H1 (cell line): ENCODE measurements at regions not wholly inside any gene's neighbourhood (a gene's known extent, or its start where the extent isn't known, plus 50 kb on each side); places are given as distances from the start of the nearest gene placed in this dataset.

Experiments
- CTCF ChIA-PET: fragments of 300-600 bp; sonication (Branson Sonifier 250); formaldehyde crosslinking; loops from one replicate; lab custom pipeline; 2021; ENCODE audit not compliant: partially characterized antibody; lab: Charles Lee
- POLR2A ChIA-PET: fragments of 300-600 bp; sonication (Branson Sonifier 250); formaldehyde crosslinking; loops from one replicate; lab custom pipeline; 2021; ENCODE audit warnings: inconsistent platforms; ENCODE audit not compliant: partially characterized antibody; lab: Charles Lee
- DNase-seq, 2 experiments: peaks; one replicate each; pipeline versions ENCODE4 v3.0.0 to v3.0.0-alpha.2; 2010 to 2022; ENCODE audit warnings: low spot score in 2 of 2, low read depth in 1 of 2, mixed read lengths in 1 of 2
- FAIRE-seq: peaks from 2 replicates; lab custom pipeline; 2011; peaks lifted over from hg19 to GRCh38; lab: Jason Lieb, UNC
- H2AFZ ChIP-seq: 2 replicates; pipeline ENCODE4 v1.8.1; 2012; ENCODE audit warnings: low read length, inconsistent platforms
- H2AK5ac ChIP-seq: 2 replicates; pipeline ENCODE4 v1.6.1; 2013; ENCODE audit warnings: low read depth, low read length
- H2BK120ac ChIP-seq: replicated peaks from 2 replicates; pipeline ENCODE3; 2013; ENCODE audit warnings: low read depth, low read length, inconsistent platforms
- H2BK12ac ChIP-seq: 2 replicates; pipeline ENCODE4 v1.6.1; 2013; ENCODE audit warnings: low read depth, low read length
- H2BK15ac ChIP-seq: 2 replicates; pipeline ENCODE4 v1.6.1; 2013; ENCODE audit warnings: low read length
- H2BK20ac ChIP-seq: 2 replicates; pipeline ENCODE4 v1.6.1; 2013; ENCODE audit warnings: low read length
- H2BK5ac ChIP-seq: 2 replicates; pipeline ENCODE4 v1.6.1; 2013; ENCODE audit warnings: low read depth, low read length
- H3K14ac ChIP-seq: 2 replicates; pipeline ENCODE4 v1.6.1; 2013; ENCODE audit warnings: inconsistent platforms; ENCODE audit not compliant: insufficient read length
- H3K18ac ChIP-seq: 2 replicates; pipeline ENCODE4 v1.6.1; 2013; ENCODE audit warnings: low read length; ENCODE audit errors: extremely low read depth
- H3K23ac ChIP-seq: 2 replicates; pipeline ENCODE4 v1.6.1; 2013; ENCODE audit warnings: inconsistent platforms; ENCODE audit not compliant: insufficient read length
- H3K23me2 ChIP-seq: 2 replicates; pipeline ENCODE4 v1.6.1; 2013; ENCODE audit warnings: low read depth, low read length
- H3K27ac ChIP-seq: 2 replicates; pipeline ENCODE4 v1.6.1; 2011; ENCODE audit warnings: low read depth, low read length, inconsistent platforms
- H3K27me3 ChIP-seq, 4 experiments: replicated peaks in 1 of 4; 1 replicate in 1 of 4; 2 replicates in 3 of 4; pipeline versions ENCODE4 v1.6.1 to v1.8.1; 2011 to 2013; ENCODE audit warnings: low read length in 3 of 4, mild to moderate bottlenecking in 3 of 4, inconsistent platforms in 2 of 4, mixed read lengths in 2 of 4, moderate library complexity in 1 of 4; ENCODE audit not compliant: control insufficient read depth in 3 of 4, insufficient read depth in 3 of 4; ENCODE audit errors: extremely low read depth in 1 of 4
- H3K36me3 ChIP-seq, 4 experiments: 2 replicates each; pipeline versions ENCODE4 v1.6.1 to v1.8.1; 2011 to 2013; ENCODE audit warnings: mild to moderate bottlenecking in 4 of 4, low read length in 3 of 4, moderate library complexity in 2 of 4, control low read depth in 1 of 4, inconsistent platforms in 1 of 4; ENCODE audit not compliant: insufficient read depth in 4 of 4, control insufficient read depth in 2 of 4
- H3K4ac ChIP-seq: replicated peaks from 2 replicates; pipeline ENCODE3; 2013; ENCODE audit warnings: low read length, low read depth, mixed read lengths, inconsistent platforms; ENCODE audit not compliant: insufficient read length
- H3K4me1 ChIP-seq, 4 experiments: replicated peaks in 1 of 4; 1 replicate in 1 of 4; 2 replicates in 3 of 4; pipeline versions ENCODE4 v1.6.1 to v1.8.1; 2011 to 2013; ENCODE audit warnings: low read length in 3 of 4, inconsistent platforms in 2 of 4, mixed read lengths in 1 of 4; ENCODE audit not compliant: insufficient read depth in 4 of 4, control insufficient read depth in 3 of 4
- H3K4me2 ChIP-seq, 2 experiments: 2 replicates each; pipeline versions ENCODE4 v1.6.1 to v1.8.1; 2011 to 2013; ENCODE audit warnings: low read depth in 2 of 2, low read length in 2 of 2, control low read depth in 1 of 2, inconsistent platforms in 1 of 2, mild to moderate bottlenecking in 1 of 2; ENCODE audit not compliant: insufficient read depth in 1 of 2
- H3K4me3 ChIP-seq, 4 experiments: fragments of 200-600, 300-600 bp in 1 of 4; sonication (generic), shearing (Covaris generic), sonication (Bioruptor Twin) in 1 of 4; 2 replicates each; pipeline versions ENCODE4 v1.5.1 to v1.8.1; 2011 to 2016; ENCODE audit warnings: low read length in 4 of 4, low read depth in 3 of 4, control low read depth in 2 of 4, inconsistent platforms in 2 of 4, mild to moderate bottlenecking in 2 of 4, mixed read lengths in 1 of 4, moderate library complexity in 1 of 4; ENCODE audit not compliant: insufficient read depth in 2 of 4; ENCODE audit errors: extremely low read depth in 1 of 4
- H3K56ac ChIP-seq: replicated peaks from 2 replicates; pipeline ENCODE3; 2013; ENCODE audit warnings: low read depth, mild to moderate bottlenecking, mixed read lengths, low read length, inconsistent platforms; ENCODE audit not compliant: insufficient read length
- H3K79me1 ChIP-seq: 2 replicates; pipeline ENCODE4 v1.6.1; 2013; ENCODE audit warnings: low read depth, low read length, control low read depth
- H3K79me2 ChIP-seq, 2 experiments: 2 replicates each; pipeline versions ENCODE4 v1.6.1 to v1.8.1; 2012 to 2013; ENCODE audit warnings: low read length in 2 of 2, mild to moderate bottlenecking in 2 of 2, inconsistent platforms in 1 of 2; ENCODE audit not compliant: insufficient read depth in 2 of 2, control insufficient read depth in 1 of 2
- H3K9ac ChIP-seq, 4 experiments: replicated peaks in 1 of 4; 1 replicate in 1 of 4; 2 replicates in 3 of 4; pipeline versions ENCODE4 v1.6.1 to v1.8.1; 2011 to 2013; ENCODE audit warnings: low read depth in 3 of 4, low read length in 3 of 4, control low read depth in 2 of 4, mild to moderate bottlenecking in 2 of 4, moderate library complexity in 2 of 4, inconsistent platforms in 1 of 4; ENCODE audit errors: extremely low read depth in 1 of 4
- H3K9me3 ChIP-seq, 2 experiments: 2 replicates each; pipeline versions ENCODE4 v1.6.1 to v1.8.1; 2012 to 2013; ENCODE audit warnings: mild to moderate bottlenecking in 2 of 2, moderate library complexity in 2 of 2, control low read depth in 1 of 2, inconsistent platforms in 1 of 2, low read depth in 1 of 2, low read length in 1 of 2, mixed read lengths in 1 of 2; ENCODE audit not compliant: insufficient read depth in 2 of 2
- H4K20me1 ChIP-seq, 2 experiments: replicated peaks in 1 of 2; 2 replicates each; pipeline versions ENCODE3 to v1.8.1; 2011 to 2013; ENCODE audit warnings: inconsistent platforms in 2 of 2, low read length in 2 of 2, mild to moderate bottlenecking in 1 of 2; ENCODE audit not compliant: insufficient read depth in 2 of 2, control insufficient read depth in 1 of 2
- H4K5ac ChIP-seq: 2 replicates; pipeline ENCODE4 v1.6.1; 2013; ENCODE audit warnings: low read length, low read depth, mixed read lengths, inconsistent platforms; ENCODE audit not compliant: insufficient read length
- H4K8ac ChIP-seq: 2 replicates; pipeline ENCODE4 v1.8.0; 2013; ENCODE audit warnings: mild to moderate bottlenecking, moderate library complexity, low read length, inconsistent platforms; ENCODE audit not compliant: insufficient read depth; ENCODE audit errors: extremely low read depth
- H4K91ac ChIP-seq: replicated peaks from 2 replicates; pipeline ENCODE3; 2013; ENCODE audit warnings: low read length, mixed read lengths, inconsistent platforms; ENCODE audit not compliant: insufficient read length
- ATF3 ChIP-seq: IDR thresholded peaks from 2 replicates; pipeline ENCODE4 v1.6.1; 2011; ENCODE audit warnings: low read depth, mild to moderate bottlenecking, low read length; ENCODE audit not compliant: insufficient read depth
- CHD1 ChIP-seq: IDR thresholded peaks from 2 replicates; pipeline ENCODE4 v1.6.1; 2012; ENCODE audit warnings: low read depth, low read length, improper control_type of control experiment
- E2F6 ChIP-seq: IDR thresholded peaks from 2 replicates; pipeline ENCODE4 v1.6.1; 2012; ENCODE audit warnings: inconsistent platforms
- FOSL1 ChIP-seq: IDR thresholded peaks from 2 replicates; pipeline ENCODE4 v1.6.1; 2011; ENCODE audit warnings: mild to moderate bottlenecking, low read depth, low read length, moderate library complexity; ENCODE audit not compliant: insufficient read depth
- JUN ChIP-seq: IDR thresholded peaks from 2 replicates; pipeline ENCODE4 v1.6.1; 2011; ENCODE audit warnings: low read depth, mild to moderate bottlenecking, improper control_type of control experiment, low read length
- NANOG ChIP-seq: IDR thresholded peaks from 2 replicates; pipeline ENCODE4 v1.6.1; 2011; ENCODE audit warnings: low read length, low read depth, mild to moderate bottlenecking, inconsistent platforms; ENCODE audit not compliant: insufficient read depth, poor library complexity, severe bottlenecking
- PHF8 ChIP-seq: fragments of 200-600 bp; sonication (generic); conservative IDR thresholded peaks from 2 replicates; pipeline ENCODE4 v1.7.1; 2012; ENCODE audit warnings: low read depth, mild to moderate bottlenecking, inconsistent platforms, low read length, moderate library complexity
- RFX5 ChIP-seq: IDR thresholded peaks from 2 replicates; pipeline ENCODE4 v1.6.1; 2011; ENCODE audit warnings: low read depth, low read length, improper control_type of control experiment, borderline replicate concordance
- SAP30 ChIP-seq: fragments of 300-600 bp; sonication (generic); IDR thresholded peaks from 2 replicates; pipeline ENCODE4 v1.7.1; 2012; ENCODE audit warnings: low read length, moderate library complexity, mild to moderate bottlenecking, inconsistent platforms; ENCODE audit not compliant: insufficient read depth, insufficient replicate concordance
- SP1 ChIP-seq: IDR thresholded peaks from 2 replicates; pipeline ENCODE4 v1.6.1; 2011; ENCODE audit warnings: low read depth, low read length
- SP4 ChIP-seq: IDR thresholded peaks from 2 replicates; pipeline ENCODE4 v1.6.1; 2012; ENCODE audit warnings: low read length, inconsistent platforms
- SRF ChIP-seq: IDR thresholded peaks from 2 replicates; pipeline ENCODE4 v1.6.1; 2011; ENCODE audit warnings: mild to moderate bottlenecking, low read depth, low read length, moderate library complexity
- TAF1 ChIP-seq: IDR thresholded peaks from 2 replicates; pipeline ENCODE4 v1.6.1; 2011; ENCODE audit warnings: mild to moderate bottlenecking, low read depth, low read length
- YY1 ChIP-seq: IDR thresholded peaks from 2 replicates; pipeline ENCODE4 v1.6.1; 2011; ENCODE audit warnings: low read depth, mild to moderate bottlenecking, low read length
- WGBS, 2 experiments: shearing (Covaris generic) in 1 of 2; methylation state at CpG; one replicate each; pipeline versions ENCODE4 v1.1.6 to v1.1.7; 2013 to 2015; ENCODE audit warnings: low lambda C conversion rate in 2 of 2, mixed read lengths in 2 of 2, inconsistent platforms in 1 of 2, low coverage in 1 of 2, missing lambda C conversion rate in 1 of 2; ENCODE audit not compliant: insufficient replicate concordance in 2 of 2, insufficient coverage in 1 of 2, insufficient read length in 1 of 2; ENCODE audit errors: extremely low coverage in 1 of 2, missing lambda C conversion rate in 1 of 2; 5-methylcytosine and 5-hydroxymethylcytosine counted together

GRCh38 chr12:116435984-116436383 is 123.2 kb upstream of the MAP1LC3B2 start:
- H3K79me2 ChIP-seq: no peaks in the 10 kb centered on the region
- H3K4ac ChIP-seq: no peak overlapping the region
- no peaks in the 10 kb centered on the region for H3K36me3 ChIP-seq
- FAIRE-seq: no peak
- no peak overlapping the region for H3K18ac ChIP-seq
- H3K27me3 ChIP-seq: no peaks in the 10 kb centered on the region; a peak in 1 of 7 replicates
- H4K20me1 ChIP-seq: no peaks in the 10 kb centered on the region
- no peak overlapping the region for H4K5ac ChIP-seq
- H2BK5ac ChIP-seq: no peak overlapping the region
- no peak overlapping the region for H4K91ac ChIP-seq
- H3K79me1 ChIP-seq: no peaks in the 10 kb centered on the region
- H3K4me3 ChIP-seq: no peak overlapping the region
- H2BK12ac ChIP-seq: no peak overlapping the region
- H2BK20ac ChIP-seq: no peak overlapping the region
- H3K9me3 ChIP-seq: 0 out of 4 replicates have a peak, but pooled peaks cover 0 to 4% of the 10 kb centered on the region in 2 experiments
- 93% methylated on average over 3 of the region's 3 CpGs; no CpG with 5 or more reads in 1 of the 2 experiments for WGBS, 2 experiments
- DNase-seq: no peak
- ChIA-PET CTCF (interaction anchor here (1.2 to 2.2 kb wide), 2 partner anchors 11 to 26 kb away, joined by 4 to 8 read pairs; no protein-coding TSS in a partner anchor), POLR2A (interaction anchor here (1.1 kb wide), 1 partner anchor 9 kb away, joined by 5 read pairs; no protein-coding TSS in a partner anchor)
- no peak overlapping the region for H2AK5ac ChIP-seq
- no peak overlapping the region for H3K27ac ChIP-seq
- no peak overlapping the region for H2AFZ ChIP-seq
- H2BK120ac ChIP-seq: no peak overlapping the region
- H3K4me2 ChIP-seq: no peak overlapping the region
- H3K23ac ChIP-seq: no peak overlapping the region
- no peak overlapping the region for H3K56ac ChIP-seq
- H3K4me1 ChIP-seq: peaks cover 3 to 6% (median 5%) of the 10 kb centered on the region in 4 experiments
- no peak overlapping the region for H3K14ac ChIP-seq
- H4K8ac ChIP-seq: no peak overlapping the region
- no peaks in the 10 kb centered on the region for H3K23me2 ChIP-seq
- no peak overlapping the region for H2BK15ac ChIP-seq
- H3K9ac ChIP-seq: no peak overlapping the region
- TF ChIP-seq RFX5 (no peak), JUN (no peak), PHF8 (no peak), SP4 (no peak), CHD1 (no peak), NANOG (no peak), SP1 (no peak), YY1 (no peak), FOSL1 (no peak), SAP30 (no peak), ATF3 (no peak), TAF1 (no peak), E2F6 (no peak), SRF (no peak)
